ENCODE measurements at regions not wholly inside any gene's neighbourhood (a gene's known extent, or its start where the extent isn't known, plus 50 kb on each side); places are given as distances from the start of the nearest gene placed in this dataset.

DNA sequence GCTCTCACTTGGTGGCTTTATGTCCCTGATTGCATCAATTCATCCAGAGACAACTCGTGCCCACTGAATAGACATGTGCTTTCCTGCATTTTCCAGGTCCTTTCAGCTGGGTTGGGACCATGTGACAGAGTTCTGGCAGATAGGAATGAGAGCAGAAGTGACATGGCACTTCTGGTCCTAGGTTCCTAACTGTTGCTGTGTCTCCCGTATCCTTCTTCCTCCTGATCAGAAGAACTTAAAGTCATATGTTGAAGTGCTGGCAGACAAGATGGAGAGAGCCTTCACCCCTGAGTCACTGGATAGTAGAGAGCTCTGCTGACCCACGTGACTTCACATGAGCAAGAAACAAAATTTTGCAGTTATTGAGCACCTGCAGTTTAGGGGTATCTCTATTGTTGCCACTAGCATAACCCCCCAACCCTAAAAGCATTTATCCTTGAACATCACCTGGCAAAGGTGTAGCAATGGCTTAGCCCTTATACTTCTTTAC lies 80.0 kb downstream of the NREP start:
- DNase-seq, result no peak

DNA sequence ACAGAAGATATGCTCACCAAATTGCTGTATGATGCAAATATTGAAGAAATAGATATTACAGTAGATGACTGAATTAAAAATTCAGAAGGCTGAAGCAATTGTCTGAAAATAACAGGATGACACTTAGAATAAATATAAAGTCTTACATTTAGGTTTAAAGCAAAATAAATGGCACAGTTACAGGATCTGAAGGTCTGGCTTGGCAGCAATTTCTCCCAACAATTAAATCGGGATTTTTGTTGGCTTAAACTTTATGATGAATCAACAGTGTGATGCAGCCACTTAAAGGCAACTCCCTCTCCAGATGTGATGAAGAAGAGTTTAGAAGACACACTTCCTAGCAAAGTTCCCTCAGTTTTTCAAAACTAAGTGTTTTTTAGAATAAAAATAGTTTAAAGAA lies 80.5 kb downstream of the NREP start:
- no peak for DNase-seq

DNA sequence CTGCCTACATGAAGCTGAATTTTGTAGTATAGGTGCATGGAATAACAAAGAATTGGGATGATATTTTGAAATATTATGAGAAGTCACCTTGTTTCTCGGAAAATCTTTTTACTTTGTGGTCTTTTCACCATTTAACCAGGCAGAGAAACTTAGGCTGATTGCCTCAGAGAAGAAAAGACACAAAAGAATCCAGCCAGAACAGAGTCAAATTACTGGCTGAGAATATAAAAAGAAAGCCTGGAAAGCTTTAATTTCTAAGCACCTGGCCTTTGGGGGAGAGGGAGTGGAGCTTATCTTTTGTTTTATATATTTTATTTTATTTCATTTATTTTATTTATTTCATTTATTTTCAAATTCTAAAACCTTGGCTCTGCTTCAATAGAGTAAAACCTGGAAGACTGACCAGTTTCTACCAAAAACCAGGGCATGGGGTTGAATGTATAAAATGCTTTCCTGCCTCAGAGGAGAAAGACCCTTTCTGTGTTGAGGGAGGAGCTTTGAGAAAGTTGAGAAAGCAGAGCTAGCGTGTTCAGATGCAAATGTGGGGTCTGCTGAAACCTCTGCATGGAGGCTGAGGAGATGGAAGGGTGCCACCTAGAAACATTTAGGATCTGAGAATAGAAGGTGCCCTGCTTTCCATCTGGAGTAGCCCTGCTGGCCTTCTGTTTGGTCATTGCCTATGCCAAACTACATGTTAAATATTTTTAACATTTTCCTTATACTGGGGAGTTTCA lies 81.6 kb downstream of the NREP start:
- no peak for DNase-seq

DNA sequence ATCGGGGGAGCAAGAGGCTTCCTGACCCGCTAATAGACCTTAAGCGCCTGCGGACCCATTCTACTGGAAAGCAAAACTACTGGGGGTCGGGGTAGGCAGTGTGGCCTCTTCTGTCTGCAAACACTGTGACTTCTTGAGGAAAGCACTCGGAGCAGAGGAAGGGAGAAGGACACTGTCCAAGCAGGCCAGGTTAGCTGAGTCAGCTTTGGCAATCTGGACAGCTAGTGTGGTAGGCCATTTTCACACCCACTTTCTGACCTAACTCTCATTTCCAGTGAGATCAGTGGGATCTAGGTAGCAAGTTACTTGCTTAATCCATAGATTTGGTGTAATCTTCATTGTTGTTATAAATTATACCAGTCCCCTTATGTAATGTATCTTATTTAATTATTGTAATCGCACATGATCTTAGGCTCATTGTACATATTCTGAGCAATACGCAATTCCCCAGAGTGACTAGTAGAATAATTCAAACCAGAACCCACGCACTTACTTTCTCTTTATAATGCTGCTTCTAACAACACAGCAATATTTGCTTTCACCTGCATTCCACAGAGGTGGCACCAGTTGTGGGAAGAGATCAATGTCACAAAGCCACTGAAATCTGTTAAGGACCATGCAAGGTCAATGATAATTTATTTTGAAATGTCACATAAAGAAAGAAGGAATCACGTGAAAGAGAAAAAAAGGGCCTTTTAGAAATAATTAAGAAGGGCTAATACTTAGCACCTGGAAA lies 82.9 kb downstream of the NREP start:
- DNase-seq, result no peak

DNA sequence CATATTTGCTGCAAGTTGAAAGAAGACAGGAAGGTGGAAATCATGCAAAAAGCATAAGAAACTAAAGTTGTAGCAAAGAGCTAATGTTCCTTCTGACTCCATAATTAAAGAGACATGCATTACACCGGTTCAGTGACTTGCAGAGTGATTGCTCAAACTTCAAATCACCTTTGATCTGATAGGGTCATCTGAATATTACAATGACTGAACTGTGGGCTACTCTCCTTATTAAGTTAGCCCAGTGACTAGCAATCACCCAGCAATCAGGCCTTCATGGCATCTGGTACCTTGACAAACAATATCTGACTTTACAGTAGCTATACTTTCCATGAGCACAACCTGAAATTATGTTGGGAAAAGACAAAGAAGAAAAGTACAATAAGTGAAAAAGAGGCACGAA lies 84.9 kb downstream of the NREP start:
- no peak for DNase-seq

DNA sequence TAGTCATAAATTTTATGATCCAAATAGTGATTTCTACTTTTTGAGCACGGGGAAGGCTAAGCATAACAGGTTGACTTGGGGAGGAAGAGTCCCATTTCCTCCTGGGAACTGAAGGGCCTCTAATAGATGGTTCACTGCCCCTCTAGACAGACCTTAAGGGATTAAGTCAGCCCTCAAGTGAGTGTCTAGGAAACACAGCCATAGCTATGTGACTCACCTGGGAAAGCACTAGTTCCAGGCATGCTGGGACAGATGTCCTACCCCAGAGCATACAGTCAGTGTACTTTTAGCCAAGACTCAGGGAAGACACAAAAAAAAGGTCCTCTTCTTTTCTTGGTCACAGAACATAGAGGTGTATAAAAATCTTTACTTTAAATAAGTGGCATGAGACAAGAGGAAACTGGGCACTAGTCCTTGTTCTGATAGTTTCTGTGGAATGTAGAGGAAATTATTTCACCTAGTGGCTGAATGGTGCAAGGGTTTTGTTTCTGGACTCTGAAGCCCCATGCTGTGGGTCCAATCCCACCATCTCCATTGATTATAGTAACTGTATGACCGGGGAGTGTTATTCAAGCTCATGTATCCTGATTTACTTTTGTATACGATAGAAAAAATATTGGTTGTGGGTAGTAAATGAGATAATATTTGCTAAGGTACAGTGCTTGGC lies 86.0 kb downstream of the NREP start:
- DNase-seq, result no peak

DNA sequence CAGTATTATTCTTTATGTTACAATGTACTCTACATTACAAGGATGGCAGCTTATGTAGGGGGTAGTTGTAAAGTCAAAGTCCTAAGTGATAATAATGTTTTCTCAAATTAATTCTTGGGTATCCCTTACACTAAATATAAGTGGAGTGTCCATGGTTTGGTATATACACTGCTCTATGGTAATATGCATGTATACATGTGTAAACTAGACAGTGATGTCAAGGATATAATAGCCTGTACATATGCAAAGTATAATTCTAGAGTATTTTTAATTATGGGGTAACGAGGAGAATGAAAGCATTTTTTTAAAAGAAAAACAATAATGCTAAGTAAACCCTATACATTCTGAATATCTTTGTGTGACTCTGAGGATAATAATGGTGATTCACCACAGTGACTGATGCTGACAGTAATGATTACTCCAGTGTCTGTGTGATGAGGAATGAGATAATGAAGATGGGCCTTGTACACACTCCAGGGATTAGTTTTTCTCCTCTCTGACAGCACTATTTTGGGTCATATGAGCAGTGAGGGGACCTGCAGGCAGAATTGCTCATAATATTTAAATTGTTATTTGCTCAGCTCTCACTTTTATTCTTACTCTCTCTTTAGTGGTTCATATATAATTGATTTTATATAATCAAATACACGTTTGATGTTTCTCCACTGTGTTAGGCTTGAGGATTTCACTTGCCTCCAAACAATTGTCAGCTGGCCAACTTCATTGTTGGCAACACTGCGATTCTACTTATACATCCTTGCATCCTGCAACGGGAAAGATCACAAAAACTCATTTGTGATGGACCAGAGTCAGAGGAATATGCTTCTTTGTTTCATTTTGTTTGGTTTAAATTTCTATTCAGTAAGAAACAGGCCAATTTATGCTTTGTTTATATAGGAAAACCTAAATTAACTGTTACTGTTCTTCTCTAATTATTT lies 88.2 kb downstream of the NREP start:
- no peak for DNase-seq

DNA sequence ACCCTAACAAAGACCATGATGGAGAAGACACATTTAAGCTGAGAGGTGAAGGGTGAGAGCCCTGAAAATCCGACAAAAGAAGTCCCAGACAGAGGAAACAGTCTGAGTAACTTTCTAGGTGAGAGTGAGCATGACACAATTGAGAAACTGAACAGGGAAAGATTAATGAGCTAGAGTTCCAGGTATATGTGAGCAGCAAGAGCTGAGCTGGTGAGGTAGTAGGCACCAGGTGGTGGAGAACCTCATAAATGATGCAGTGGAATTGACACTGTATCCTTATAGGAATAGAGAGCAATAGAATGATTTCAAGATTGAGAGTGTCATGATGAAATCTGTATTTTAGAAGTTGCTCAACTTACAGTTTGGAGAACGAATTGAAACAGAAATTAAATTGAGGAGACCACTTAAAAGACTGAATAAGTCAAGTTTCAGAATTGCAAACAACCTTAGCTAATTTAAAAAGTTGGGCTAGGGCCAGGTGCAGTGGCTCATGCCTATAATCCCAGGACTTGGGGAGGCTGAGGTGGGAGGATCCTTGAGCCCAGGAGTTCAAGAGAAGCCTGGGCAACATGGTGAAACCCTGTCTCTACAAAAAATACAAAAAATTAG lies 89.8 kb downstream of the NREP start:
- DNase-seq, result no peak

DNA sequence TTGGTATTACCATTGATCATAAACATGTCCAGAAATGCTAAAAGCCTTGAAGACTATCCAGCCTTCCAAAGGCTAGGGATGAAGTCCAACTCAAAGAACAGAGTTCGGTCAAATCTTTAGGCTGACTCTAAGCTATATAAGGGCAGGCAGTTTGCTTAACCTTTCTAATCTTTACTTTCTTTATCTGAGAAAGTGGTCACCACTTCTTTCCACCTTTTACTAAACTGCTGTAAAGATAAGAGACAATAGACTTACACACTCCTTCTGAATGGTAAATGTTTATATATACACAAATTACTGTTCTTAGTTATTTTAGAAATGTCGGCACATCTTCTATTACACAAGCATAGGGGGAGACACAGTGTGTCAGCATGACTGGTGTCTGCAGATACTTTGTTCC lies 100.4 kb downstream of the NREP start:
- DNase-seq, result no peak

DNA sequence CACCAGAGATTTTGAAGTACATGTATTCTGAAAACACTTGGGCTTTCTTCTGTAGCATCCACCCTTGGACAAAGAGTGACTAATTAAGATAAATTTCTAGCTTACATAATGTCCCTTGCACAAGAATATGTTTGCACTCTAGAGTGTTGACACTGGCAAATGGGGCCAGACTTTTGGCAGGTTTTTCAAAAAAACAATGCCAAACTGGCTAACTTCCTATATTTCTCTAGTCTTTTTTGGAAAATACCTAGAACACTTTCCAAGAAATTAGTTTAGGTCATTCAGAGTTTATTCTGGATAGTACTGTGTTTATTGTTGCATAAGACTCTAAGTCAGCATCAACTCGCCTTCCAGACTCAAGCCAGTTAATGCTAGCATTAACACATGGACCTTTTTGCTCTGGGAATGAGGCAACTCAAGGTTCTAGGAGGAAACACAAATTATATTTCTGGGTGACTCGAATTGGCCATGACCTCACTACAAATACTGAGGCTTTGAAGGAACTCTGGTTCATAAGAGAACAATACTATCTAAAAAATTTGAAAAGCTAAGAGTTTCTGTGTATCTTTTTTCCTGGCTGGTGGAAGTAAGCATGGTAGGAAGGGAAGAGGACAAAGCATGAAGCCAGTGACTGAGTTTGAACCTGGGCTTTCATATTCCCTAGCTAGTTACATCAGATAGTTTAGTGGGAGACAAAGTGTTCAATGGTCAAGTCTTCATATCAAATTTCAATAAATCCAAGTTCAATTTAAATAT lies 101.6 kb downstream of the NREP start:
- no peak for DNase-seq

DNA sequence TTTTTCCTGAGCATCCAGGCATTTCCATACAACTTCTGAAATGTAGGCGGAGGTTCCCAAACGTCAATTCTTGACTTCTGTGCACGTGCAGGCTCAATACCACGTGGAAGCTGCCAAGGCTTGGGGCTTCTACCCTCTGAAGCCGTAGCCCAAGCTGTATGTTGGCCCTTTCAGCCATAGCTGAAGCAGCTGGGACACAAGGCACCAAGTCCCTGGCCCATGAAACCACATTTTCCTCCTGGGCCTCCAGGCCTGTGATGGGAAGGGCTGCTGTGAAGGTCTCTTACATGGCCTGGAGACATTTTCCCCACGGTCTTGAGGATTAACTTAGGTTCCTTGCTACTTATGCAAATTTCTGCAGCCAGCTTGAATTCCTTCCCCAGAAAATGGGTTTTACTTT lies 103.6 kb downstream of the NREP start:
- DNase-seq, result no peak

DNA sequence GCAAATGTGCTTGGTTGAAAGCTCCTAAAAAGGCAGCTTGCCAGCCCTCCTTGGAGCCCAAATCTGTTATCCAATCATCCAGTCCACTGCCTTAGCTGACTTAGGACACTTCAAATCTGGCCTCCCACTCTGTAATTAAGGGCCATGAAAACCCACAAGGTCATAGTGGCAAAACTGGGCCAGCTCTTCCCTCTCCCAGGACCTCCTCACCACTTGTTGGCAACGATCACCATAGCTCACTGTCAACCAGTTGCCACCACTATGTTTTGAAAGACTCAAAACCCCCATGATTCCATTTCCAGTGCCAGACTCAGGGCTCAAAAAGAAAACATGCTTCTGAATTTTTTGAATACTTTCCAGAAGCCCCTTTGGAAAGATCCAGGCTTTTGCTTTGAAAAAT lies 107.5 kb downstream of the NREP start:
- no peak for DNase-seq

DNA sequence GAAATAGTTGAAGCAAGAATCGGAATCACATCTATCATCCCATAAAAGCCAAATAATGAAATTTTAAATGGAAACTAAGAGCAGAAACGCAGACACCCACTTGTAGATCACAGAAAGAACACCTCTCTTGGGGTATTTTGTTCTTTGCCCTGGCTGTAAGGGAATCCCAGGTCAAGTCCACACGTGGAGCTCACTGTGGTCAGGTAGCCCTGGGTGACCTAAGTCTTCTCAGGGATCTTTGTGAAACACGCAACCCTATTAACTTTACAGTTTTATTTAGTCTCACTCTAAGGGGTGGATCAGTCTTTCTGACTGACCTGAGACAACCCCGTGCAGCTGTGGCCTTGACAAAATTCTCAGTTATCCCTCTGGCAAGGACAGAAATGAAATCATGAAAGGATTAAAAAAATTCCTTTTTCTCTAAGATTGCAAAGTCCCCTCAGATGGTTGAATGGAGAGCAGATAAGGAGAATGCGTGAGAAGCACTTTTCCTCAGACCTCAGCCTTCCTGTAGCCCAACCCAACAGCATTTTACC lies 111.6 kb downstream of the NREP start:
- DNase-seq, result no peak

DNA sequence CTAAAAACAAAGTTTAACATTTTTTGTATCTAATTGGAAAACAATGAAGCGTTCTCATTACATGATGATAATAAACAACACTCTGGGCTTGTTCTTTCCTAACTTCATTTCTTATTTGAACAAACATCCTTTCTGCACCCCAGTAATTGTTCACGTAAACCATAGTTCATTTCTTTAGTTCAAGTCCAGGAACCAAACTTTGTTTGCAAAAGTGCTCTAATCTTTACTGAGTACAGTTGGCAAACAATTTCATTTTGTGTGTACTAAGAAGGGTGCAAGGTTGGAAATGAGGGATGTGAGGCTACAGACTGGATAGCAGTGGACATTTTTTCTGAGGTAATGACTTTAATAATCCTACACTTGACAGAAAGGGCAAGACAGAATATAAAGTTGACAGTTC lies 113.5 kb downstream of the NREP start:
- DNase-seq, result no peak

DNA sequence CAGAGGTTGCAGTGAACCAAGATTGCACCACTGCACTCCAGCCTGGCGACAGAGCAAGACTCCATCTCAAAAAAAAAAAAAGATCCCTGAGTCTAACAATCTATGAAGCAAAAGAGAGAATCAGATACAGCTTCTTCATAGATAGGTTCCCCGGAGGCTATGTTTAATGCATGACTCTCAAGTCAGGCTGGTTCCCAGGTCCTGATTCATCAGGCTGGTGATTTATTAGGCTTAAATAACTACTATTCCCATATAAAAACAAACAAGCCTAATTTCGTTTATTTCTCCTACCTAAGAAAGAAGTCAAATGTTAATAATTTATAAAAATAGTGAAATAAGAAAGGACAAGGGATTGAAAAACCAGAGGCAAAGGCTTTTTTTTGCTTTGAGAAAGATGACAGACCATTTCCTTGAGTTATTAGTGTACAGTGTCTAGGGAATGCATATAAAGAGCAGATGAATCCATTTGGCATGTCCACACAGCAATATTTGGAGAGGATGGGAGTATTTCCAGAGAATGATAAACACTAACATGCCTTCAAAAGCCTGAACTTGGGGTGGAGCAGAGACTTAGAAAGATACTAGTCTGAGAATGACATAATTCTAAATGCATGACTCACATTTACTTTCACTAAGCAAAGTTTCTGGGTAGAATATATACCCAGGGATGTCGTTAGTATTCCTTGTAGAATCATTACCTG lies 115.3 kb downstream of the NREP start:
- no peak for DNase-seq

DNA sequence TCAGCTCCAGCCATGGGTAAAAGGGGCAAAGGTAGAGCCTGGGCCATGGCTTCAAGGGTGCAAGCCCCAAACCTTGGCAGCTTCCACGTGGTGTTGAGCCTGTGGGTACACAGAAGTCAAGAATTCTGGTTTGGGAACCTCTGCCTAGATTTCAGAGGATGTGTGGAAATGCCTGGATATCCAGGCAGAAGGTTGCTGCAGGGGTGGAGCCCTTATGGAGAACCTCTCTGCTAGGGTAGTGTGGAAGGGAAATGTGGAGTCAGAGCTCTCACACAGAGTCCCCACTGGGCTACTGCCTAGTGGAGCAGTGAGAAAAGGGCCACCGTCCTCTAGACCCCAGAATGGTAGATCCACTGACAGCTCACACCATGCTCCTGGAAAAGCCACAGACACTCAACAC lies 117.1 kb downstream of the NREP start:
- no peak for DNase-seq

DNA sequence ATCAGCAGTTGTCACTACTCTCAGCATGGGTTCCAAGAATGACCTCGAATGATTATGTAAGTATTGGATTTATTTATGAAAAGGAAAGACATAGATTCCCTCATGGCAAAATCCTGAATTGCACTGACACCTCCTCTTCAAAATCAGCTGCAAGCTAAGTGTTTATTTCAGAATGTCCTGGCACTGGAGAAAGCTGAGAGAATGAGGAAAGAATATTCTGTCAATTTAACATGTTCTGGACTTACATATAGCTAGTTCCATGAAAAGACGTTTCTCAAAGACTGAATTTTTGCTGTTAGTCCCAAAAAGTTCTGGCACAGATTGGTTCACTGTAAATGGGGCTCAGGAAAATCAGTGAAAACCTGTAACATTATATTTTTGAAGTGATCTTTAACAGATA lies 120.3 kb downstream of the NREP start:
- DNase-seq, result no peak

DNA sequence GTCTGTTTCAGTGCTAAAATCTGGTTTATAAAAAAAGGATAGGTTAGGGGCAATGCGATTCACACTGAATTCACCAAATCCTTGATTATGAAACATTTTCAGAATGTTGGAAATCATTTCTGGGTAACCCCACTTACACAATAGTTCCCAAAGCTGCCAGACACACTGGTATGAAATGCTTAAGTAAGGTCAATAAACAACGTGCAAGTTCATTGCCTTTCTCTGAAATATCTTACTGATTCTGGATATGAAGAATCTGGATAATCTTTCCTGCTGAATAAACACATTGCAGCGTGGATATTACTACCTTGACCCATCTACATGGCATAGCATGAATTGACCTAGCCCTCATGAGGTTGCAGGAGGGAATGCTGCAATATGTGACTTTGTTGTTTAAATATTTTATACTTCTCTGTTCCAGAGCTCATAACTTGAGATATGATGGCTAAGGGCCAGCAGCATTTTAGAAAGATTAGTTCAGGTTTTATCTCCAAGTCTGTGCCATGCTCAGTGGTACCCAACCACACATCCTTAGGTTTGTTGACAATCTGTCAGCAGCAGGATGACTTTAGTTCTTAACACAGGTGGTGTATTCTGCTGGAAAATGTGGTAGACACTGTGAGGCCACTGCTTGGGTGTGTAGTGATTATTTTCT lies 121.0 kb downstream of the NREP start:
- DNase-seq, result peak; percentile 26 to 32

Measured in right lung (tissue), 2 donors.